SK-N-MC (cell line): ENCODE measurements at regions not wholly inside any gene's neighbourhood (a gene's known extent, or its start where the extent isn't known, plus 50 kb on each side); places are given as distances from the start of the nearest gene placed in this dataset.

Experiments
- EZH2 ChIP-seq: fragments of 200-600 bp; sonication (generic); IDR thresholded peaks from one replicate; pipeline ENCODE4 v1.6.1; 2017; ENCODE audit warnings: antibody characterized with exemption
- FOXP2 ChIP-seq: optimal IDR thresholded peaks from 2 replicates; pipeline ENCODE3; 2011; ENCODE audit warnings: mild to moderate bottlenecking, moderate library complexity; ENCODE audit not compliant: insufficient read depth; ENCODE audit errors: extremely low read length, control extremely low read depth
- POLR2AphosphoS5 ChIP-seq: IDR thresholded peaks from 2 replicates; pipeline ENCODE4 v1.6.1; 2012; ENCODE audit warnings: mild to moderate bottlenecking, low read depth, low read length, borderline replicate concordance

GRCh38 chr2:160810406-160810805 is 316.8 kb upstream of the RBMS1 start:
- TF ChIP-seq POLR2AphosphoS5 (no peak), EZH2 (no peak), FOXP2 (no peak)
